Astrocyte of the cerebellum (primary cell): ENCODE measurements at regions not wholly inside any gene's neighbourhood (a gene's known extent, or its start where the extent isn't known, plus 50 kb on each side); places are given as distances from the start of the nearest gene placed in this dataset.

Experiments used
- DNase-seq: peaks from one replicate; pipeline ENCODE4 v3.0.0-alpha.2; 2011; ENCODE audit warnings: low read depth
- H3K4me3 ChIP-seq: 2 replicates; pipeline ENCODE4 v1.5.1; 2011; ENCODE audit warnings: mild to moderate bottlenecking, low read depth, low read length, moderate library complexity
- CTCF ChIP-seq: IDR thresholded peaks from 2 replicates; pipeline ENCODE4 v1.5.1; 2012; ENCODE audit warnings: low read length, low read depth, moderate library complexity, mild to moderate bottlenecking; ENCODE audit errors: missing control alignments
- in situ Hi-C: cut with HindIII; loops from 2 replicates; pipeline ENCODE4 v1.10.0; 2017; ENCODE audit warnings: low sequenced_read_pairs

- DNase-seq = no peak
- in situ Hi-C loops = no loop called here
- no peak for TF ChIP-seq CTCF
- H3K4me3 ChIP-seq = no peak overlapping the region
Measured at GRCh38 chr13:73578251-73578875, 519.6 kb downstream of the KLF5 start.

- TF ChIP-seq CTCF = no peak
- in situ Hi-C loops = no loop called here
- H3K4me3 ChIP-seq = no peak overlapping the region
- no peak for DNase-seq
Measured at GRCh38 chr13:73576291-73576690, 517.5 kb downstream of the KLF5 start.

GRCh38 chr13:73572824-73573223, 514.0 kb downstream of the KLF5 start:
- no peak for DNase-seq
- in situ Hi-C loops = no loop called here
- H3K4me3 ChIP-seq = no peak overlapping the region
- TF ChIP-seq CTCF = no peak

GRCh38 chr13:73571376-73571775, 512.6 kb downstream of the KLF5 start:
- no peak for DNase-seq
- in situ Hi-C loops = no loop called here
- no peak overlapping the region for H3K4me3 ChIP-seq
- TF ChIP-seq CTCF = no peak

- TF ChIP-seq CTCF = no peak
- DNase-seq = no peak
- H3K4me3 ChIP-seq = no peak overlapping the region
- in situ Hi-C loops = loop anchor here (5.0 kb wide), 1 partner anchor 40 kb away; no protein-coding TSS in a partner anchor
Measured at GRCh38 chr13:73556902-73557301, 498.1 kb downstream of the KLF5 start.

- TF ChIP-seq CTCF = no peak
- no peak overlapping the region for H3K4me3 ChIP-seq
- DNase-seq = no peak
- in situ Hi-C loops = loop anchor here (5.0 kb wide), 1 partner anchor 41 kb away; no protein-coding TSS in a partner anchor
Measured at GRCh38 chr13:73556128-73556527, 497.3 kb downstream of the KLF5 start.
